ENCODE measurements at regions not wholly inside any gene's neighbourhood (a gene's known extent, or its start where the extent isn't known, plus 50 kb on each side); places are given as distances from the start of the nearest gene placed in this dataset.

- TF ChIP-seq EZH2 (IDR thresholded peaks at IDR 0.05) = no peak
- TF ChIP-seq POLR2AphosphoS5 (IDR thresholded peaks at IDR 0.05; ENCODE audit: borderline replicate concordance, low read depth, low read length) = no peak
- no peak for TF ChIP-seq FOXP2 (optimal IDR thresholded peaks at IDR 0.05; ENCODE audit: control extremely low read depth, extremely low read length, insufficient read depth)
These were observed 192.5 kb downstream of the MYLK4 start for GRCh38 chr6:2558098-2558680.
